ENCODE measurements at regions not wholly inside any gene's neighbourhood (a gene's known extent, or its start where the extent isn't known, plus 50 kb on each side); places are given as distances from the start of the nearest gene placed in this dataset.

GRCh38 chr7:152516216-152516615 lies 80.4 kb upstream of the KMT2C start:
- TF ChIP-seq, protein P1, sequence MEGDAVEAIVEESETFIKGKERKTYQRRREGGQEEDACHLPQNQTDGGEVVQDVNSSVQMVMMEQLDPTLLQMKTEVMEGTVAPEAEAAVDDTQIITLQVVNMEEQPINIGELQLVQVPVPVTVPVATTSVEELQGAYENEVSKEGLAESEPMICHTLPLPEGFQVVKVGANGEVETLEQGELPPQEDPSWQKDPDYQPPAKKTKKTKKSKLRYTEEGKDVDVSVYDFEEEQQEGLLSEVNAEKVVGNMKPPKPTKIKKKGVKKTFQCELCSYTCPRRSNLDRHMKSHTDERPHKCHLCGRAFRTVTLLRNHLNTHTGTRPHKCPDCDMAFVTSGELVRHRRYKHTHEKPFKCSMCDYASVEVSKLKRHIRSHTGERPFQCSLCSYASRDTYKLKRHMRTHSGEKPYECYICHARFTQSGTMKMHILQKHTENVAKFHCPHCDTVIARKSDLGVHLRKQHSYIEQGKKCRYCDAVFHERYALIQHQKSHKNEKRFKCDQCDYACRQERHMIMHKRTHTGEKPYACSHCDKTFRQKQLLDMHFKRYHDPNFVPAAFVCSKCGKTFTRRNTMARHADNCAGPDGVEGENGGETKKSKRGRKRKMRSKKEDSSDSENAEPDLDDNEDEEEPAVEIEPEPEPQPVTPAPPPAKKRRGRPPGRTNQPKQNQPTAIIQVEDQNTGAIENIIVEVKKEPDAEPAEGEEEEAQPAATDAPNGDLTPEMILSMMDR (conservative IDR thresholded peaks at IDR 0.05; ENCODE audit: low read length) = no peak
- TF ChIP-seq EZH2phosphoT487 (IDR thresholded peaks at IDR 0.05; ENCODE audit: borderline replicate concordance) = no peak

Measured in Loucy (cell line).